ENCODE measurements at regions not wholly inside any gene's neighbourhood (a gene's known extent, or its start where the extent isn't known, plus 50 kb on each side); places are given as distances from the start of the nearest gene placed in this dataset.
"Not testable (repeated sequence)": the region's sequence is repeated elsewhere in the genome, so short reads cannot be mapped to it uniquely, and the experiment has no call there.

DNA sequence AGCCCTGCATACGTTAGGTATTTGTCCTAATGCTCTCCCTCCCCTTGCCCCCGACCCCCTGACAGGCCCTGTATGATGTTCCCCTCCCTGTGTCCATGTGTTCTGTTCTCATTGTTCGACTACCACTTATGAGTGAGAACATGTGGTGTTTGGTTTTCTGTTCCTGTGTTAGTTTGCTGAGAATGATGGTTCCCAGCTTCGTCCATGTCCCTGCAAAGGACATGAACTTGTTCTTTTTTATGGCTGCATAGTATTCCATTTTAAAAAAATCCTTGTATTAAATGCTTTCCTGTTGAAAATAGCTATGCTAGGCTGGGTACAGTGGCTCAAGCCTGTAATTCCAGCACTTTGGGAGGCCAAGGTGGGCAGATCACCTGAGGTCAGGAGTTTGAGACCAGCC is 232.2 kb downstream of the RPLP1 start:
- not testable (repeated sequence) for TF ChIP-seq EP300 (IDR thresholded peaks at IDR 0.05)
- TF ChIP-seq, protein P1, sequence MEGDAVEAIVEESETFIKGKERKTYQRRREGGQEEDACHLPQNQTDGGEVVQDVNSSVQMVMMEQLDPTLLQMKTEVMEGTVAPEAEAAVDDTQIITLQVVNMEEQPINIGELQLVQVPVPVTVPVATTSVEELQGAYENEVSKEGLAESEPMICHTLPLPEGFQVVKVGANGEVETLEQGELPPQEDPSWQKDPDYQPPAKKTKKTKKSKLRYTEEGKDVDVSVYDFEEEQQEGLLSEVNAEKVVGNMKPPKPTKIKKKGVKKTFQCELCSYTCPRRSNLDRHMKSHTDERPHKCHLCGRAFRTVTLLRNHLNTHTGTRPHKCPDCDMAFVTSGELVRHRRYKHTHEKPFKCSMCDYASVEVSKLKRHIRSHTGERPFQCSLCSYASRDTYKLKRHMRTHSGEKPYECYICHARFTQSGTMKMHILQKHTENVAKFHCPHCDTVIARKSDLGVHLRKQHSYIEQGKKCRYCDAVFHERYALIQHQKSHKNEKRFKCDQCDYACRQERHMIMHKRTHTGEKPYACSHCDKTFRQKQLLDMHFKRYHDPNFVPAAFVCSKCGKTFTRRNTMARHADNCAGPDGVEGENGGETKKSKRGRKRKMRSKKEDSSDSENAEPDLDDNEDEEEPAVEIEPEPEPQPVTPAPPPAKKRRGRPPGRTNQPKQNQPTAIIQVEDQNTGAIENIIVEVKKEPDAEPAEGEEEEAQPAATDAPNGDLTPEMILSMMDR (IDR thresholded peaks at IDR 0.05), result not testable (repeated sequence)
